Choroid plexus epithelial cell (primary cell): ENCODE measurements at regions not wholly inside any gene's neighbourhood (a gene's known extent, or its start where the extent isn't known, plus 50 kb on each side); places are given as distances from the start of the nearest gene placed in this dataset.

Source experiments
- DNase-seq: peaks from one replicate; pipeline ENCODE4 v3.0.0-alpha.2; 2010; ENCODE audit warnings: low read depth
- H3K4me3 ChIP-seq: 2 replicates; pipeline ENCODE4 v1.5.1; 2011; ENCODE audit warnings: low read depth, mild to moderate bottlenecking, control low read depth, low read length, moderate library complexity
- TF ChIP-seq, protein P1 (sequence below): conservative IDR thresholded peaks from 2 replicates; pipeline ENCODE4 v1.5.1; 2011; ENCODE audit warnings: low read depth, mild to moderate bottlenecking, control low read depth, inconsistent platforms, low read length, moderate library complexity

DNA sequence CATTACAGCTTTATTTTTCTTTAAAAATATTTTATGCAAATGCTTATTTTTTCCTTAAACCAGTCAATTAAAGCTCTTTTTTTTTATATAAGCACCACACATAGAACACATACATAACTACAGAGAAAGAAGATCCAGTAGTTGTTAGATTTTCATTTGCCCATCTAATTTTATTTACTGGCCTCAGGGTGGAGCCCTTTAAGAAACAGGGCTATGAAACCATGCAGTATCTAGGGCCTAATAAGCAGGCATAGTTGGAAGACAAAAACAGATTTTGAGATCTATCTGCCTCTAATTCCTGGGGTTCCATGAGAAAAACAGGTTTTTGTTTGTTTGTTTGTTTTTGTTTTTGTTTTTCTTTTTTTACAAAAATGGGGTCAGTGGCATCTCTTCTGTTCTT, 120.6 kb downstream of the BCHE start:
- TF ChIP-seq, protein P1, sequence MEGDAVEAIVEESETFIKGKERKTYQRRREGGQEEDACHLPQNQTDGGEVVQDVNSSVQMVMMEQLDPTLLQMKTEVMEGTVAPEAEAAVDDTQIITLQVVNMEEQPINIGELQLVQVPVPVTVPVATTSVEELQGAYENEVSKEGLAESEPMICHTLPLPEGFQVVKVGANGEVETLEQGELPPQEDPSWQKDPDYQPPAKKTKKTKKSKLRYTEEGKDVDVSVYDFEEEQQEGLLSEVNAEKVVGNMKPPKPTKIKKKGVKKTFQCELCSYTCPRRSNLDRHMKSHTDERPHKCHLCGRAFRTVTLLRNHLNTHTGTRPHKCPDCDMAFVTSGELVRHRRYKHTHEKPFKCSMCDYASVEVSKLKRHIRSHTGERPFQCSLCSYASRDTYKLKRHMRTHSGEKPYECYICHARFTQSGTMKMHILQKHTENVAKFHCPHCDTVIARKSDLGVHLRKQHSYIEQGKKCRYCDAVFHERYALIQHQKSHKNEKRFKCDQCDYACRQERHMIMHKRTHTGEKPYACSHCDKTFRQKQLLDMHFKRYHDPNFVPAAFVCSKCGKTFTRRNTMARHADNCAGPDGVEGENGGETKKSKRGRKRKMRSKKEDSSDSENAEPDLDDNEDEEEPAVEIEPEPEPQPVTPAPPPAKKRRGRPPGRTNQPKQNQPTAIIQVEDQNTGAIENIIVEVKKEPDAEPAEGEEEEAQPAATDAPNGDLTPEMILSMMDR, result no peak
- no peak for DNase-seq
- H3K4me3 ChIP-seq, result no peak overlapping the region

GRCh38 chr3:165713479-165713878, 123.7 kb downstream of the BCHE start:
- TF ChIP-seq, protein P1, result no peak
- H3K4me3 ChIP-seq, result no peak overlapping the region
- DNase-seq, result no peak

DNA sequence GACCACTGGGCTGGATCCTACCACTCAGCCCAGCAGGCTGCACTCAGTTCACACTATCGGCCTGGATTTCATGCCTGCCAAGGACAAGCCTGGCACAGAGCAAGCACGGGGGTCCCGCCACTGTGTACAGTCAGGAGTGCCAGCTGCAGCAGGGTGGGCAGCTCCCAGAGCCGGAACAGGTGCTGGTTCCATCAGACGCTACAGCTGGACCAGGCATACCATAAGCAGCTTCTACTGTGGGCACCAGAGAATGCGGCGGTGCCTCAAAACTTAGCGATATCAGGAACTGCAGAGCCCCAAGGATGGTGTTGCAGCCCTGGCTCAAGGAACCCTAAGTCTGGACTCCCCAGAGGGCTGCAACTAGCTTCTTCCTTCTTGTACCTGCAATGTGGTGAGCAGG, 124.8 kb downstream of the BCHE start:
- H3K4me3 ChIP-seq, result no peak overlapping the region
- TF ChIP-seq, protein P1, result no peak
- no peak for DNase-seq

- no peak for DNase-seq
- no peak overlapping the region for H3K4me3 ChIP-seq
- TF ChIP-seq, protein P1, result no peak
Observed at GRCh38 chr3:165697910-165698309, 139.3 kb downstream of the BCHE start.

DNA sequence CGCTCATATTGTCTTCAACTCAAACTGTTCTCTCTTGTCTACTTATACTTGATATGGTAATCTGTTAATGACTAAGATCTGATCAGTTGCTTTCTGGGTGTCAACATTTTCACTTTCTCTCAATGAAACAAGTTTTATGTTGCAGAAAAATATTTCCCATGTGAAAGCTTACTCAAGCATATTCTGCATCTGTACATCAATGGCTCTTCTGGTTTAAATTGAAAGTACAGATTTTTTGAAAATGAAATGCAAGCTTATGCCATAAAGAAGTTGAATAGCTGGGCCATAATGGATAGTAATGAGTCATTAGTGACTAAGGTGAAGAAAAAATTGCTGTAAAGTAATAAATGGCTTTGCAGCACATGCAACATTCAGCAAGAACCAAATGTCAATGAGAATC, 140.7 kb downstream of the BCHE start:
- TF ChIP-seq, protein P1, result no peak
- no peak for DNase-seq
- no peak overlapping the region for H3K4me3 ChIP-seq

- H3K4me3 ChIP-seq, result no peak overlapping the region
- TF ChIP-seq, protein P1, result no peak
- DNase-seq, result no peak
Observed at GRCh38 chr3:165683947-165684346, 153.3 kb downstream of the BCHE start.

DNA sequence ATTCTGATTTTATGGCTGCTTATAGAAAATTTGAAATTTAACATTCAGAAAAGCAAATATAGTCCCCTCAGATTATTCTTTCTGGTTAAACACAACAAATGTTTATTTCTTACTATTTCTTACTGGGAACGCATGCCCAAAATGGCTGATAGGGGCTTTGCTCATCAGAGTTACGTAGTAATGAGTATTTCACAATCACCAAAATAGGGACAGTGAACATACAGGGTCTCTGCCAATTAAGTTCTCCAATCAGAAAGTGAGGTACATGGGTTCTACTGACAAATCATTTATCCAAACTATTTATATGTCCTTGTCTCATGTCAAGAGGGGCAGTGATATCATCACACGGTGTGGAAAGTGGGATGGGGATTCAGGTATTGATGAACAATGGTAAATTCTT, 154.5 kb downstream of the BCHE start:
- TF ChIP-seq, protein P1, result no peak
- no peak overlapping the region for H3K4me3 ChIP-seq
- no peak for DNase-seq
